Fibroblast of villous mesenchyme (primary cell): ENCODE measurements at regions not wholly inside any gene's neighbourhood (a gene's known extent, or its start where the extent isn't known, plus 50 kb on each side); places are given as distances from the start of the nearest gene placed in this dataset.
"Not testable (repeated sequence)": the region's sequence is repeated elsewhere in the genome, so short reads cannot be mapped to it uniquely, and the experiment has no call there.

Source experiments
- DNase-seq: peaks from one replicate; pipeline ENCODE4 v3.0.0-alpha.2; 2010; ENCODE audit warnings: low read depth
- H3K4me3 ChIP-seq: 2 replicates; pipeline ENCODE4 v1.5.1; 2011; ENCODE audit warnings: low read depth, mild to moderate bottlenecking, low read length
- CTCF ChIP-seq: IDR thresholded peaks from 2 replicates; pipeline ENCODE4 v1.5.1; 2012; ENCODE audit warnings: low read depth, mild to moderate bottlenecking, low read length; ENCODE audit not compliant: insufficient read depth

- no peak for TF ChIP-seq CTCF
- H3K4me3 ChIP-seq = no peak overlapping the region
- DNase-seq = peak; percentile 18
Observed at GRCh38 chr2:240240781-240241180, 100.3 kb upstream of the OTOS start.

DNA sequence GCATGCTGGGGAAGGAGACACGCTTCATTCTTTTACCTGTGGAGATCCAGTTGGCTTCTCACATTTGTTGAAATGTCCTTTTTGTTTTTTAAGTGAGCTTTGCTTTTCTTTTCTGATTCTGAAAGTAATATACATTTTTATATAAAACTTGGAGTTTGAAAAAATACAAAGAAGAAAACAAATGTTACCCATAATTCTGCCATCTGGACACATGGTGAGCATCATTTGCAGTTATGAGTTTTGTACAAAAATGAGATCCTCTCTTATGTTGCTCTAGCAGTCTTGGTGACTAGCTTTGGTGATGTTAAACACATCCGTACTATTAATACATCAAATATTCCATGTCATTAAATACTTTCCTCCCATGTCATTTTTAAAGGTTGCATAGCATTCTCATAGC is 101.1 kb upstream of the OTOS start:
- no peak overlapping the region for H3K4me3 ChIP-seq
- no peak for TF ChIP-seq CTCF
- no peak for DNase-seq

DNA sequence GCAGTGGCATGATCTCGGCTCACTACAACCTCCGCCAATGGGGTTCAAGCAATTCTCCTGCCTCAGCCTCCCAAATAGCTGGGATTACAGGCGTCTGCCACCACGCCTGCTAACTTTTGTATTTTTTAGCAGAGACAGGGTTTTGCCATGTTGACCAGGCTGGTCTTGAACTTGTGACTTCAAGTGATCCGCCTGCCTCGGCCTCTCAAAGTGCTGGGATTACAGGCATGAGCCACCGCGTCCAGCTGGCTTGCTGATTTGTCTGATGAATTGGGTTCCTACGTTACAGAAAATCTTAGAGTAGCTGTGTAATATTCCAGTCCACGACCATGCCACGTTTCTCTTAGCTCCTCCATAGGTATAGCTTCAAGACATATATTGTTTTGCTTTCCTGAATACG is 102.6 kb upstream of the OTOS start:
- H3K4me3 ChIP-seq, DNase-seq: not testable (repeated sequence)

DNA sequence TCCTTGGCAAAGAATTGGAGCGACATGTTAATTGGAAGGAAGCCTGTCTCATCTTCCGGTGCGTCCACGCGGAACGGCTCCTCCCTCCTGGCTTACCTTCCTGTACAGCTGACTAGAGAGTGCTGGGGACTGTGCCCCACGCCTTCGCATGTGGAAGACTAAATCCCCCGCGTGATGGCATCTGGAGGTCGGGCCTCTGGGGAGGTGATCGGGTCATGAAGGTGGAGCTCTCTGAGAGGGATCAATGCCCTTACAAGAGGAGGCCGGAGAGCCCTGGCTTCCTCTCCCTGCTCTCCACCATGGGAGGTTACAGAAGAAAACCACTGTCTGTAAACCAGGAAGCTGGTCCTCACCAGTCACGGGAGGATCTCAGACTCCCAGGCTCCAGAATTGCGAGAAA is 104.1 kb upstream of the OTOS start:
- TF ChIP-seq CTCF = no peak
- no peak overlapping the region for H3K4me3 ChIP-seq
- DNase-seq = no peak

DNA sequence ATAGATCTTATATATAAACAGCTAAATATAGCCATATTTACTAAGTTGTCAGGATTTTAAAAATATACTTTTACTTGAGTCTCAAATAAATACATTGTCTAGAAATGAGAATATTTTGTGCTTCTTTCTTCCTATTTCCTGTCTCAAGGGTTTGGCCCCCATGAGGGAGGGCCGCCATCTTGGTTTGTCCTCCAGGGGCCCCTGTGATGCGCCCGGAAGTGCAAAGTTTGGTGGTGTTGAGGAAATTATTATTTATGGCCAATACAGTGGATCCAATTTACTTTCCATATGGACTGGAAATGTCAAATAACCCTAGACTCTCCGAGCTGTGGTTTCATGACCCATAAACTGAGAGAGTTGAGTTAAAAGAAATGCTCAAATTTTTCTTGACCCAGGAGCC is 104.7 kb upstream of the OTOS start:
- no peak for TF ChIP-seq CTCF
- DNase-seq = no peak
- no peak overlapping the region for H3K4me3 ChIP-seq

- peak; percentile 60 for DNase-seq
- TF ChIP-seq CTCF = no peak
Observed at GRCh38 chr2:240245706-240246105, 105.2 kb upstream of the OTOS start.

DNA sequence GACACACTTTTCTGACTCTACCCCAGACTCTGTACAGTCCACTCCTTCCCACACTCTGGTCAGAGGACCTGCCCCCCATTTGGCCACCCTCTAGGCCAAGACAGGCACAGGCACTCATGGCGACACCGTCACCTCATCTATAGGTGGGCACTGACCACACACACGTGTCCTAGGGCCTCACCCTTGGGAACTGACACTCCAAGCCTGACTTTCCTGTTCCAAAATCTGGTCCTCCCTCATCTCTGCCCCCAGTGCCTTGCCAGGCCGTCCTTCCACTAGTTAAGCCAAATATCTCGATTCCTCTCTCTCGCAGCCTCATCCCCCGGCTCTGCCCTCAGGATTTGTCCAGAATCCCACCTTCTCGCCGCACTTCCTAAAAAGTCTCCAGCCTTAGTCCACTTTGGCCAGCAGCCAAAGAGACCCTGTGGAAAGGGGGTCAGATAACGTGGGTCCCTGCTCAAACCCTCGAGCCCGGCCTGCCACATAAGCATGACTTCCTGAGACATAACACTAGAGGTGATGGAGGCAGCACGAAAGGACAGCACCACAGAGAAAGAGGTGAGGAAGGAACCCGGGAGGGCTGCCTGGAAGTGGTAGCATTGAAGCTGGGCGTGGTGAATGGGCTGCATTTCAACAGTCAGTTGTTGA is 105.8 kb upstream of the OTOS start:
- no peak overlapping the region for H3K4me3 ChIP-seq
- DNase-seq = no peak
- no peak for TF ChIP-seq CTCF

More at GRCh38 chr2:240245706-240246105, 105.2 kb upstream of the OTOS start:
- no peak overlapping the region for H3K4me3 ChIP-seq
